ENCODE measurements at regions not wholly inside any gene's neighbourhood (a gene's known extent, or its start where the extent isn't known, plus 50 kb on each side); places are given as distances from the start of the nearest gene placed in this dataset.

- H3K4me1 ChIP-seq, result no peaks in the 10 kb centered on the region
- no peaks in the 10 kb centered on the region for H3K27me3 ChIP-seq
- H3K9me3 ChIP-seq, result no peaks in the 10 kb centered on the region
- H3K27ac ChIP-seq, result no peak overlapping the region
- no peak overlapping the region for H3K4me3 ChIP-seq
- intact Hi-C loops (cut with DNase I), result no loop called here
- no peaks in the 10 kb centered on the region for H3K36me3 ChIP-seq
- TF ChIP-seq POLR2AphosphoS5 (IDR thresholded peaks at IDR 0.05; ENCODE audit: insufficient read depth in 1 of 2, low read depth in 1 of 2) (no peak), CTCF (IDR thresholded peaks at IDR 0.05) (no peak), POLR2A (IDR thresholded peaks at IDR 0.05) (no peak)
- no peak for DNase-seq (ENCODE audit: extremely low spot score in 2 of 2)
These were observed 158.2 kb downstream of the OLFM1 start for GRCh38 chr9:135245482-135246247.

GRCh38 chr9:135246248-135247205 lies 159.1 kb downstream of the OLFM1 start:
- no peak for TF ChIP-seq POLR2A (IDR thresholded peaks at IDR 0.05)
- TF ChIP-seq POLR2AphosphoS5 (IDR thresholded peaks at IDR 0.05; ENCODE audit: insufficient read depth in 1 of 2, low read depth in 1 of 2), result no peak
- no peak for TF ChIP-seq CTCF (IDR thresholded peaks at IDR 0.05)
- no peak for DNase-seq (ENCODE audit: extremely low spot score in 2 of 2)
- intact Hi-C loops (cut with DNase I), result no loop called here
- H3K36me3 ChIP-seq, result no peaks in the 10 kb centered on the region
- H3K4me1 ChIP-seq, result no peaks in the 10 kb centered on the region
- no peaks in the 10 kb centered on the region for H3K9me3 ChIP-seq
- no peaks in the 10 kb centered on the region for H3K27me3 ChIP-seq
- no peak overlapping the region for H3K27ac ChIP-seq
- H3K4me3 ChIP-seq, result no peak overlapping the region

- no peak for DNase-seq (ENCODE audit: extremely low spot score in 2 of 2)
- H3K9me3 ChIP-seq, result no peaks in the 10 kb centered on the region
- TF ChIP-seq CTCF (IDR thresholded peaks at IDR 0.05), result no peak
- no peak for TF ChIP-seq POLR2A (IDR thresholded peaks at IDR 0.05)
- no peak for TF ChIP-seq POLR2AphosphoS5 (IDR thresholded peaks at IDR 0.05; ENCODE audit: insufficient read depth in 1 of 2, low read depth in 1 of 2)
- H3K4me1 ChIP-seq, result no peaks in the 10 kb centered on the region
- H3K27ac ChIP-seq, result no peak overlapping the region
- H3K4me3 ChIP-seq, result no peak overlapping the region
- H3K27me3 ChIP-seq, result no peaks in the 10 kb centered on the region
- intact Hi-C loops (cut with DNase I), result no loop called here
- H3K36me3 ChIP-seq, result no peaks in the 10 kb centered on the region
These were observed 159.9 kb downstream of the OLFM1 start for GRCh38 chr9:135247227-135247930.

GRCh38 chr9:135248111-135248510 lies 160.6 kb downstream of the OLFM1 start:
- H3K36me3 ChIP-seq, result no peaks in the 10 kb centered on the region
- intact Hi-C loops (cut with DNase I), result no loop called here
- no peaks in the 10 kb centered on the region for H3K9me3 ChIP-seq
- H3K4me1 ChIP-seq, result no peaks in the 10 kb centered on the region
- no peak for DNase-seq (ENCODE audit: extremely low spot score in 2 of 2)
- H3K27ac ChIP-seq, result no peak overlapping the region
- H3K27me3 ChIP-seq, result no peaks in the 10 kb centered on the region
- no peak for TF ChIP-seq POLR2AphosphoS5 (IDR thresholded peaks at IDR 0.05; ENCODE audit: insufficient read depth in 1 of 2, low read depth in 1 of 2)
- no peak for TF ChIP-seq POLR2A (IDR thresholded peaks at IDR 0.05)
- no peak for TF ChIP-seq CTCF (IDR thresholded peaks at IDR 0.05)
- H3K4me3 ChIP-seq, result no peak overlapping the region

Measured in vagina (tissue), 2 donors.